Activated naive CD8-positive, alpha-beta T cell treated with anti-CD3 and anti-CD28 coated beads, Interleukin-2, amount 50 U/mL, for 16 hours (primary cell): ENCODE measurements at regions not wholly inside any gene's neighbourhood (a gene's known extent, or its start where the extent isn't known, plus 50 kb on each side); places are given as distances from the start of the nearest gene placed in this dataset.

Experiments
- DNase-seq: peaks from one replicate; pipeline ENCODE4 v3.0.0-alpha.2; 2020; ENCODE audit warnings: low read depth, low spot score

- DNase-seq: no peak
These were observed 269.3 kb upstream of the PRDM1 start for GRCh38 chr6:105816847-105817246.

- no peak for DNase-seq
These were observed 270.2 kb upstream of the PRDM1 start for GRCh38 chr6:105815661-105816555.

GRCh38 chr6:105814745-105815536, 271.2 kb upstream of the PRDM1 start:
- DNase-seq: no peak

GRCh38 chr6:105810922-105811482, 275.1 kb upstream of the PRDM1 start:
- no peak for DNase-seq

GRCh38 chr6:105810105-105810921, 275.8 kb upstream of the PRDM1 start:
- no peak for DNase-seq

GRCh38 chr6:105808571-105808970, 277.6 kb upstream of the PRDM1 start:
- DNase-seq: no peak

- DNase-seq: no peak
These were observed 278.2 kb upstream of the PRDM1 start for GRCh38 chr6:105807905-105808304.

- no peak for DNase-seq
These were observed 279.6 kb upstream of the PRDM1 start for GRCh38 chr6:105806486-105806920.

- no peak for DNase-seq
These were observed 280.6 kb upstream of the PRDM1 start for GRCh38 chr6:105805501-105806023.

- no peak for DNase-seq
These were observed 281.7 kb upstream of the PRDM1 start for GRCh38 chr6:105804424-105804823.

- no peak for DNase-seq
These were observed 282.1 kb upstream of the PRDM1 start for GRCh38 chr6:105804000-105804399.

- DNase-seq: no peak
These were observed 282.7 kb upstream of the PRDM1 start for GRCh38 chr6:105803442-105803841.

- no peak for DNase-seq
These were observed 283.4 kb upstream of the PRDM1 start for GRCh38 chr6:105802703-105803102.

GRCh38 chr6:105800871-105801270, 285.3 kb upstream of the PRDM1 start:
- DNase-seq: no peak

GRCh38 chr6:105800398-105800797, 285.7 kb upstream of the PRDM1 start:
- DNase-seq: no peak

GRCh38 chr6:105799056-105799455, 287.1 kb upstream of the PRDM1 start:
- DNase-seq: no peak

GRCh38 chr6:105797983-105798453, 288.1 kb upstream of the PRDM1 start:
- DNase-seq: no peak

GRCh38 chr6:105797286-105797979, 288.7 kb upstream of the PRDM1 start:
- DNase-seq: no peak

GRCh38 chr6:105795913-105796517, 290.1 kb upstream of the PRDM1 start:
- DNase-seq: no peak

- no peak for DNase-seq
These were observed 290.8 kb upstream of the PRDM1 start for GRCh38 chr6:105795366-105795765.
